ENCODE measurements at regions not wholly inside any gene's neighbourhood (a gene's known extent, or its start where the extent isn't known, plus 50 kb on each side); places are given as distances from the start of the nearest gene placed in this dataset.

- Histone ChIP-seq H3K4me3 (ENCODE audit: extremely low read depth in 1 of 4, insufficient read depth in 2 of 4, low read depth in 3 of 4, low read length in 4 of 4) (no peak overlapping the region), H4K8ac (ENCODE audit: extremely low read depth, insufficient read depth, low read length) (no peak overlapping the region), H2BK15ac (ENCODE audit: low read length) (no peak overlapping the region), H3K79me1 (ENCODE audit: low read depth, low read length) (no peaks in the 10 kb centered on the region), H3K23me2 (ENCODE audit: low read depth, low read length) (no peaks in the 10 kb centered on the region), H2BK20ac (ENCODE audit: low read length) (no peak overlapping the region), H3K56ac (replicated peaks; ENCODE audit: insufficient read length, low read depth, low read length) (no peak overlapping the region), H3K27ac (ENCODE audit: low read depth, low read length) (no peak overlapping the region), H3K4me2 (ENCODE audit: insufficient read depth in 1 of 2, low read depth in 2 of 2, low read length in 2 of 2) (no peak overlapping the region), H3K18ac (ENCODE audit: extremely low read depth, low read length) (no peak overlapping the region), H4K20me1 (replicated peaks in 1 of 2; ENCODE audit: control insufficient read depth in 1 of 2, insufficient read depth in 2 of 2, low read length in 2 of 2) (no peaks in the 10 kb centered on the region), H3K79me2 (ENCODE audit: control insufficient read depth in 1 of 2, insufficient read depth in 2 of 2, low read length in 2 of 2) (no peaks in the 10 kb centered on the region), H3K9me3 (ENCODE audit: insufficient read depth in 2 of 2, low read depth in 1 of 2, low read length in 1 of 2) (no peaks in the 10 kb centered on the region), H4K5ac (ENCODE audit: insufficient read length, low read depth, low read length) (no peak overlapping the region), H3K27me3 (replicated peaks in 1 of 4; ENCODE audit: control insufficient read depth in 3 of 4, extremely low read depth in 1 of 4, insufficient read depth in 3 of 4, low read length in 3 of 4) (no peaks in the 10 kb centered on the region), H3K36me3 (ENCODE audit: control insufficient read depth in 2 of 4, insufficient read depth in 4 of 4, low read length in 3 of 4) (no peaks in the 10 kb centered on the region), H3K4me1 (replicated peaks in 1 of 4; ENCODE audit: control insufficient read depth in 3 of 4, insufficient read depth in 4 of 4, low read length in 3 of 4) (peaks cover 0 to 4% (median 0%) of the 10 kb centered on the region in 4 experiments; a peak in 1 of 7 replicates), H2BK120ac (replicated peaks; ENCODE audit: low read depth, low read length) (no peak overlapping the region), H3K9ac (replicated peaks in 1 of 4; ENCODE audit: extremely low read depth in 1 of 4, low read depth in 3 of 4, low read length in 3 of 4) (no peak overlapping the region), H2AFZ (ENCODE audit: low read length) (no peak overlapping the region), H2BK5ac (ENCODE audit: low read depth, low read length) (no peak overlapping the region), H3K23ac (ENCODE audit: insufficient read length) (no peak overlapping the region), H3K14ac (ENCODE audit: insufficient read length) (no peak overlapping the region), H2BK12ac (ENCODE audit: low read depth, low read length) (no peak overlapping the region), H2AK5ac (ENCODE audit: low read depth, low read length) (no peak overlapping the region), H3K4ac (replicated peaks; ENCODE audit: insufficient read length, low read depth, low read length) (no peak overlapping the region), H4K91ac (replicated peaks; ENCODE audit: insufficient read length, low read length) (no peak overlapping the region)
- DNase-seq (ENCODE audit: low read depth in 1 of 2, low spot score in 2 of 2): no peak
- ChIA-PET CTCF (ENCODE audit: partially characterized antibody) (interaction anchor here (0.9 kb wide), 2 partner anchors 10 to 67 kb away, joined by 3 read pairs; no protein-coding TSS in a partner anchor), POLR2A (ENCODE audit: partially characterized antibody) (no interaction called here)
- 83% methylated on average over 2 of the region's 2 CpGs; no CpG with 5 or more reads in 1 of the 2 experiments for WGBS, 2 experiments (ENCODE audit: extremely low coverage in 1 of 2, insufficient coverage in 1 of 2, insufficient read length in 1 of 2, insufficient replicate concordance in 2 of 2, low coverage in 1 of 2, low lambda C conversion rate in 2 of 2, missing lambda C conversion rate in 1 of 2)
- no peak for FAIRE-seq
- no peak for TF ChIP-seq HDAC6 (IDR thresholded peaks at IDR 0.05; ENCODE audit: low read depth, low read length)
- no peak for TF ChIP-seq SIRT6 (IDR thresholded peaks at IDR 0.05; ENCODE audit: low read length)
- no peak for TF ChIP-seq CREB1 (IDR thresholded peaks at IDR 0.05)
- TF ChIP-seq CTCF (IDR thresholded peaks at IDR 0.05; ENCODE audit: control extremely low read depth in 1 of 3, insufficient read depth in 1 of 3, low read depth in 1 of 3, low read length in 3 of 3): no peak
- no peak for TF ChIP-seq RAD21 (IDR thresholded peaks at IDR 0.05 in 1 of 2, conservative IDR thresholded peaks at IDR 0.05 in 1 of 2; ENCODE audit: low read depth in 2 of 2, low read length in 2 of 2)
- TF ChIP-seq CEBPB (IDR thresholded peaks at IDR 0.05; ENCODE audit: low read depth, low read length): no peak
- no peak for TF ChIP-seq BACH1 (IDR thresholded peaks at IDR 0.05; ENCODE audit: low read length)
- no peak for TF ChIP-seq ZNF274 (IDR thresholded peaks at IDR 0.05; ENCODE audit: borderline replicate concordance, extremely low read depth, low read length)
- TF ChIP-seq KDM4A (IDR thresholded peaks at IDR 0.05; ENCODE audit: low read depth, low read length, severe bottlenecking): no peak
- no peak for TF ChIP-seq EP300 (IDR thresholded peaks at IDR 0.05; ENCODE audit: borderline replicate concordance in 1 of 2, low read depth in 2 of 2, low read length in 2 of 2)
- TF ChIP-seq GABPA (IDR thresholded peaks at IDR 0.05; ENCODE audit: borderline replicate concordance, insufficient read depth, low read length): no peak
These were observed 706.5 kb downstream of the KCNJ2 start for GRCh38 chr17:70875729-70876310.
